WI38 (cell line): ENCODE measurements at regions not wholly inside any gene's neighbourhood (a gene's known extent, or its start where the extent isn't known, plus 50 kb on each side); places are given as distances from the start of the nearest gene placed in this dataset.

Experiments used
- H3K4me3 ChIP-seq: 2 replicates; pipeline ENCODE4 v1.5.1; 2011; ENCODE audit warnings: low read depth, mild to moderate bottlenecking, control low read depth, low read length
- CTCF ChIP-seq: IDR thresholded peaks from 2 replicates; pipeline ENCODE4 v1.5.1; 2012; ENCODE audit warnings: low read depth, mild to moderate bottlenecking, control low read depth, low read length

DNA sequence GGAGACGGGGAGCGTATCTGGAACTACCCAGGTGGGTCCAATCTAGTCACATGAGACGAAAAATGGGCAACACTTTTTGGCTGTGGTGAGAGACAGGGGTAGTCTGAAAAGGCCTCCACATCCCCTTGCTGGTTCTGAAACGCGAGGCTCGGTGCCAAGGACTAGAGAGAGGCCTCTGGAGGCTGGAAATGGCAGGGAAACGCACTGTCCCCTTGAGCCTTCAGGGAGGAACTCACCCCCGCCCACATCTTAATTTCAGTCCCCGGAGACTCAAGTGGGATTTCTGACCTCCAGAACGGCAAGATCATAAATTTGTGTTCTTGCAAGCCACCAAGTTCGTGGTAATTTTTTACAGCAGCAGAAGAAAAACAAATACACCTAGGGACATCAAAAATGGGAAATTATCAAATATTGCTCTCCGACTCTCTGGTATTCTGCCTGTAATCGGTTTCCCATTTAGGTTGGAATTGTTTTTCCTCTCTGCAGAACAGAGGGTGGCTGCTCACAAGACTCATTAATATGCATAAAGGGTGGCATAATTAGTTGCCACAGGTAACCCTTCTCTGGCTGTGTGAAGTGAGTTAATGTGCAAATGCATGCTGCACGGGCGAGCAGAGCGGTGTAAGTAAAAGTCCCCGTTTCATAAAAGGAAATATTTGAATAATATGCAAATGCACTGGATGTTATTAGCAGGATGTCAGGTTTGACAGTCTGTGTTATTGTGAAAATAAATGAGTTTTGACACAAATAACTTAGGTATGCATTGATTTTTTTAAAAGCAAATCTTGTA lies 185.7 kb downstream of the ARRDC4 start:
- TF ChIP-seq CTCF, result no peak

DNA sequence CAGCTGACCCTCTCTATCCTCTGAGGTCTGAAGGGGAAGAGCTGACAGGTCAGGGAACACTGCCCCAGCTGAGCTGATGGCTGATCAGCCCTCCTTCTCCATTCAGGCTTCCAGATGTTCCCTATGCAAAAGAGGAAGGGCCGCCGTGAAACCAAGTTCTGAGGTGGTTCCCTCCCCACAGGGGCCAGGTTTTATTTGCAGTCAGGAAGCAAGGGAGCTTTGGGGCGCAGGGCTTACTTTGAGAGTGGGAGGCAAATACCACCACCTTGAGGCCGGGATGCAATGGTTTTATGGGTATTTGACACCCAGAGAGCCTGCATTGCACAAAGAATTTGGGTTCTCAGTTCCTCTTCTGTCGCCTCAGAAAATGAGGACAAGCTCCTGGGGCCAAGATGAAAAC lies 186.9 kb downstream of the ARRDC4 start:
- no peak overlapping the region for H3K4me3 ChIP-seq
- no peak for TF ChIP-seq CTCF

More for the DNA sequence above, 185.7 kb downstream of the ARRDC4 start:
- H3K4me3 ChIP-seq, result no peak overlapping the region

DNA sequence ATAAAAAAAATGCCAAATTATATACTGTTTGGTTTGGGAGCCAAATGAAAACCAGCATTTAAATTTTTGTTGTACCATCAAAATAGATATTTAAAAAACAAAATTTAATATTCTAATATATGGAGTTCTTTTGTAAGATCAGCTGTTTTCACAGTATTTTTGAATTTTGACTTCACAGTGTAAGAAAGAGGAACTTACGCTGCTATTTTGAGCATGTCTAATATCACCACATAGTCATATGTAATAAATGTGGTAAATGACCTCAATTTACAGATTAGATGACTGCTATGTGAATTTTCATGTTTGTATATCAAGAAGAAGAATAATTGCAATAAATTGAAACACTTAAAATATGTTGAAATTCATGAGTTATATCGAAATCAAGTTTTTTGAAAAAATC lies 189.6 kb downstream of the ARRDC4 start:
- TF ChIP-seq CTCF, result no peak
- H3K4me3 ChIP-seq, result no peak overlapping the region

DNA sequence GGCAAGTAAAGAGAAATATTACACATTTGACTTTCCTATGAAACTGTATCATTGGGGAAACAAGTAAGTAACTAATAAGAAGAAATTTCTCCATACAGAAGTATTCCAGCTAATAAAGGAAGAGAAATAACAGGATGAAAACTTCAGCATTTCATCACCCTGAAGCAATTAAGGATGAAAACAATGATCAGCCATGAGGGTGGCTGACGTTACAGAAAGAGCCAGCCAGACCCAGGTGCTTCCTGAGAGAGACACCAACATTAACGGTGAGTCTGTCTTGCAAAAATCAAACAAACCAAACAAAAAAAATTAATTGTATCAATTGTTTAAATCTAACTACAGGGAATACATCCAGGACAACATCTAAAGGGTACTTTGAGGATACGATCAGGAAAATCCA lies 190.0 kb downstream of the ARRDC4 start:
- no peak for TF ChIP-seq CTCF

DNA sequence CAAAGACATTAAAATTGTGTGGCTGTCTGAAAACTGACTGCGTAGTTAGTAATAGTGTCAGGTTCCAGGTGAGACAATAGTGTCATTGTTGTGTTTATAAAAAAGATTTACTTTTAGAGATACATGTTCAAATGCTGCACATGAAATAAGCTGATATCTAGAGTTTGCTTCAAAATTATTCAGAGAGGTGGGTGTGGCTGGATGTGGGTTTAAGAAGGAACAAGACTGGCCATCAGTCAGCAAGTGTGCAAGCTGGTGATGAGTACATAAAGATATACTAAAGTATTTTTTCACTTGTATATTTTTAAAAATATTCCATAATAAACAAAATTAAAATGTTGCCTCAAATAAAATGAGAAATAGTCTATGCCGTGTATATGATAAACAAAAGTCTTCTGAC lies 190.6 kb downstream of the ARRDC4 start:
- no peak for TF ChIP-seq CTCF
- H3K4me3 ChIP-seq, result no peak overlapping the region

More for the DNA sequence above, 190.0 kb downstream of the ARRDC4 start:
- H3K4me3 ChIP-seq, result no peak overlapping the region

DNA sequence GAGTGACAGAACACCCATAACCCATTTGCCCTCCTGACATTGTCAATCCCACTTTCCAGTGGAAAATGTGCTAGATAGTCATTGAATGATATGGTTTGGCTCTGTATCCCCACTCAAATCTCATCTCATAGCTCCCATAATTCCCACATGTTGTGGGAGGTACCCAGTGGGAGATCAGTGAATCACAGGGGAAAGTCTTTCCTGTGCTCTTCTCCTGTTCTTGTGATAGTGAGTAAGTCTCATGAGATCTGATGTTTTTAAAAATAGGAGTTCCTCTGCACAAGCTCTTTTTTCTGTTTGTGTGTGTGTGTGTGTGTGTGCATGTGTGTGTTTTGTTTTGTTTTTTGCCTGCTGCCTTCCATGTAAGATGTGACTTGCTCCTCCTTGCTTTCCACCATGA lies 191.7 kb downstream of the ARRDC4 start:
- TF ChIP-seq CTCF, result no peak

GRCh38 chr15:98154863-98155262 lies 194.4 kb downstream of the ARRDC4 start:
- H3K4me3 ChIP-seq, result no peak overlapping the region
- no peak for TF ChIP-seq CTCF

More for the DNA sequence above, 191.7 kb downstream of the ARRDC4 start:
- H3K4me3 ChIP-seq, result no peak overlapping the region
